Neuron (in vitro differentiated cells): ENCODE measurements at regions not wholly inside any gene's neighbourhood (a gene's known extent, or its start where the extent isn't known, plus 50 kb on each side); places are given as distances from the start of the nearest gene placed in this dataset.

Experiments used
- H2AFZ ChIP-seq: one replicate; pipeline ENCODE4 v1.6.1; 2013; ENCODE audit warnings: low read depth, mild to moderate bottlenecking, inconsistent platforms, low read length, moderate library complexity
- H3K27me3 ChIP-seq: one replicate; pipeline ENCODE4 v1.6.1; 2013; ENCODE audit warnings: low read length; ENCODE audit not compliant: insufficient read depth
- H3K36me3 ChIP-seq: one replicate; pipeline ENCODE4 v1.6.1; 2013; ENCODE audit warnings: low read length; ENCODE audit not compliant: insufficient read depth
- H3K4me1 ChIP-seq: one replicate; pipeline ENCODE4 v1.6.1; 2013; ENCODE audit warnings: low read length; ENCODE audit not compliant: insufficient read depth
- H3K4me3 ChIP-seq: 2 replicates; pipeline ENCODE4 v1.5.1; 2013; ENCODE audit warnings: mild to moderate bottlenecking, low read length, moderate library complexity
- H3K9me3 ChIP-seq: one replicate; pipeline ENCODE4 v1.6.1; 2013; ENCODE audit warnings: low read length

DNA sequence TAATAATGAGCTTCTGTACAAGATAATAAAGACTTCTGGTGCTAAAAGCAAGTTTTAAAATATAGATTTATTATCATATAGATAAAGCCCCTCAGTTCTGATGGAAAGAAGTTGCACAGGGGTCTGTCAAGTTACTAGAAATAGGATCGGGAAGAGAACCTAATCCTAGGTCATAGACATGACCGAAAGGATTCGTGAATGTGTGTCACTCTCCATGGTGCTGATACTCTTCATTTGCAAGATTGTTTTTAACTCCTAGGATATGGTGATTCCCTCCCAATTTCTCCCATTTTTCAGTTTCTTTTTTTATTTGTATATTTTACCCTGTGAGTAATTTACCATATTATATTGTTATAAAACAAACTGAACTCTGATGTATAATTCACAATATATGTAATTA lies 58.9 kb upstream of the CTNNA2 start:
- Histone ChIP-seq H2AFZ (no peak overlapping the region), H3K27me3 (no peaks in the 10 kb centered on the region), H3K4me1 (no peaks in the 10 kb centered on the region), H3K9me3 (no peaks in the 10 kb centered on the region), H3K4me3 (no peak overlapping the region), H3K36me3 (no peaks in the 10 kb centered on the region)

DNA sequence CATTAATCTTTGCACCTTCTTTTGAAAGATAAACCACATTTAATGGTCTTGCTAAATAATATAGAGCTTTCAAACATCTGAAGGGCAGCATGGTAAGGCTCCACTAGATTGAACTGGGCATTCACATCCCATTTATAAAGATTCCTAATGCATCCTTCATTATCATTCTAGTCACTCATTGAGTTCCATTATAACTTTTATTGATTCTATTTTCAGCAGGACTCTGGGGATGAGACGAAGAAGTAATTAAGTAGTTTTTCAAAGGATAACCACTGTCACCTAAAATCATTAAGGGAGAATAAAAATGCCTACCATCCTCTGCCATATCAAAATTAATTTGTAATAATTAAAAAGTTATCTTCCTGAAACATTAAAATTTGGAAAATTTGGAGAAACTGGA lies 60.2 kb upstream of the CTNNA2 start:
- Histone ChIP-seq H2AFZ (no peak overlapping the region), H3K4me1 (no peaks in the 10 kb centered on the region), H3K9me3 (no peaks in the 10 kb centered on the region), H3K27me3 (no peaks in the 10 kb centered on the region), H3K36me3 (no peaks in the 10 kb centered on the region), H3K4me3 (no peak overlapping the region)

DNA sequence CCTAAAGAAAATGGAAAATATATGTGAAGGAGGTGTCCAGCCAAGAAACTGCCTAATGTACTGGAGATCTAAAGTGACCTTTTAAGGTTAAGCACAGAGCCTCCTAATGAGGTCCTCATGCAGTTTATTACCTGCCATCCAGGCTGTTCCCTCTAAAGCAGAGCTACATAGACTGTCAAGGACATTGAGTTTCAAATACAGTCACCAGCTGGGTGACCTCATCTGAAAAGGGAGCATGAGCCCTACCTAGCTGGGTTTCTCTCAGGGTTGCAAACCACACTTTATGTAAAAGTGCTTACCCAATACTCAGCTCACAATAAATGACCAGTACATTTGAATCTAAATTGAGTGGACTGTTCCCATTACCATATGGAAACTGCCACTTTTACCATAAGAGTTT lies 65.4 kb upstream of the CTNNA2 start:
- no peaks in the 10 kb centered on the region for H3K27me3 ChIP-seq
- no peaks in the 10 kb centered on the region for H3K9me3 ChIP-seq
- no peaks in the 10 kb centered on the region for H3K4me1 ChIP-seq
- no peaks in the 10 kb centered on the region for H3K36me3 ChIP-seq
- H2AFZ ChIP-seq: no peak overlapping the region
- no peak overlapping the region for H3K4me3 ChIP-seq

DNA sequence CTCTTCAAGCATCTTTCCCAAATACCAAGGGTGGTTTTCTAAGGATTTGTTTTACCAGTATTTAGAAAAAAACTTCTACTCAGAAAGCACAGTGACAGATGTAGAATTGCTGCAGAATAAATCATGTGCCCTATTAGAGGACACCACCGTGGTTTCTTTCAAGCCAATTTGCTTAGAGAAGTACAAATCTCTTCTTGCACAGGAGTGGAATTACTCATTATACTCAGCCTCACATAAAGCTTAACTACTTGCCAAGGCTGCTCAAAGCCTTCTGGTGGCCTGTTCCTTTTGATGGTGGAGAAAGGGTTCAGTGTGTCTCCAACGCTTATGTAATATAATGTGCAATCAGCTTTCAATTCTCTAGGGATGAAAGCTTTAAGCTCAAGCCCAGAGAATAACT lies 66.5 kb upstream of the CTNNA2 start:
- Histone ChIP-seq H3K9me3 (no peaks in the 10 kb centered on the region), H3K36me3 (no peaks in the 10 kb centered on the region), H3K4me3 (no peak overlapping the region), H3K4me1 (no peaks in the 10 kb centered on the region), H2AFZ (no peak overlapping the region), H3K27me3 (no peaks in the 10 kb centered on the region)

DNA sequence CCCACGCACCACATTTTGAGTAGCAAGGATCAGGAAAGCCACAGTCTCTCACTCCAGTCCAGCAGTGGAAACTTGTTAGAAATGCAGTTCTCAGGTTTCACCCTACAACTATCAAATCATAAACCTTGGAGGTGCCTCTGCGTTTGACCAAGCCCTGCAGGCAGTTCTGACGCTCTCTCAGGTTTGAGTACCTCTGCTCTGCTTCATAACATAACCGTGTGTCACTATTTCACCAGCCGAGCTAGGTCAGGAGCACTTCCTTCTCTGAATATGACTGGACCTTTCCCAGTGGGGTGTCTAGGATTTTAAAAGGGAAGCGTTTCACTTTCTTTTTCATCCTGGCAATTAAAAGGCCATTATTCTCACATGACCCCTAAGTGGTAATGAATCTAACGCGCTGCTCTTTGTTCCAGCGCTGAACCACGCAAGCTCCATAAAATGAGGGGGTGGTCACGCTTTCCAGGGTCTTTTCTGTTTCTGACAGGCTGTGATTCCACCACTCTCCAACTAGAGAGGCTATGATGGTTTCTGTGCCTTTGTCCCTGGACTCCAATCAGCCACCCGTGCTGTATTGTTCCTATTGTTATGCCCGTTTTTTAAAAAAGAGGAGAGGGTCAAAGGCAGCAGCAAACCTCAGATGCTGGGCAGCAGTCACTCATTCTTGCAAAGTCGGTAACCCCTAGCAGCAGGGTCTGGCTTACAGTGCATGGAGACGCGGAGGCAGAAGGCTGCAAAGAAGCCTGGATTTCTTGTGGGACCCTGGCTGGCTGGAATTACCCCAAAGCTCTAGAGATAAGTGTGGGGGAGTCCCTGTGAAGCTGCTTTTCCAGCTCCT lies 75.2 kb upstream of the CTNNA2 start:
- peak overlapping the region; percentile 3 for H3K4me3 ChIP-seq
- peaks cover 19% of the 10 kb centered on the region for H3K4me1 ChIP-seq
- no peaks in the 10 kb centered on the region for H3K36me3 ChIP-seq
- H3K27me3 ChIP-seq: peaks cover 13% of the 10 kb centered on the region
- H2AFZ ChIP-seq: peak overlapping the region; percentile 19
- H3K9me3 ChIP-seq: no peaks in the 10 kb centered on the region

DNA sequence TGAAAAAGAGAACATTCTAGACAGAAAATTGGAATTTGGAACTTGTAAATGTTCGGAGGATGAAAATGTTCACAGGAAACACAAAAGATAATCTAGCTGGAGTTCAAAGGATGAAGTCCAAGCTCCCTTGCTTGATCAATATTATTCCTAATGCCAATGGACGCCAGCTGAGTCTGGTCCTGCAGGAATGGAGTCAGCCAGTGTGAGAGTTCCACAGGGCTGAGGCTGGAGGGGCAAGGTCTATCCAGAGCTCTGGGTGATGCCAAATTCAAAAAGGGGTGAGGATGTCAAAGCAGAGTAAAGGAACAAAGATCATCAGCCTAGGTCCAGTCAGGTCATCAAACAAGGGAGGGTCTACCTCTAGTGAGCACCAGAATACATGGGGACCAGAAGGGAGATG lies 78.5 kb upstream of the CTNNA2 start:
- H3K27me3 ChIP-seq: peaks cover 13% of the 10 kb centered on the region
- no peak overlapping the region for H2AFZ ChIP-seq
- H3K4me1 ChIP-seq: peaks cover 17% of the 10 kb centered on the region
- H3K9me3 ChIP-seq: no peaks in the 10 kb centered on the region
- H3K36me3 ChIP-seq: no peaks in the 10 kb centered on the region
- H3K4me3 ChIP-seq: no peak overlapping the region

DNA sequence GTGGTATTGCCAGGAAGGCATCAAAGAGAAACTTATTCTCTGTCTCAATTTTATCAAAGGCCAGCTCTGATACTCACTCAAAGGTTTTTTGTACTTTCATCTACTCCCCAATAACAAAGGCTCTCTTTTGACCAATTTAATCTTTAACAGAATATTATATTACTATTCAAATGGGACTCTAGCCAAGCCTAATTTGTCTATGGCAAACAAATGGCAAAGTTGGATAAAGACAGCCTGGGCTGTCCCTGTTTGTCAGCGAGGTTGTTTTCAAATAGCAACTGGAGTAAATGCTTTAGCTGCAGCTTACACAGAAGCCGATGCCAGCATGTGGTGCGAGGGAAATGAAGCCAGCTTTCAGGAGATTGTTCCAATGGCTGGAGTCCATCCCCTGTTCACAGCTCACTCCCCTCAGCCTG lies 80.1 kb upstream of the CTNNA2 start:
- Histone ChIP-seq H3K36me3 (no peaks in the 10 kb centered on the region), H3K4me1 (peaks cover 8% of the 10 kb centered on the region), H3K9me3 (no peaks in the 10 kb centered on the region), H2AFZ (no peak overlapping the region), H3K4me3 (no peak overlapping the region), H3K27me3 (peaks cover 13% of the 10 kb centered on the region)

DNA sequence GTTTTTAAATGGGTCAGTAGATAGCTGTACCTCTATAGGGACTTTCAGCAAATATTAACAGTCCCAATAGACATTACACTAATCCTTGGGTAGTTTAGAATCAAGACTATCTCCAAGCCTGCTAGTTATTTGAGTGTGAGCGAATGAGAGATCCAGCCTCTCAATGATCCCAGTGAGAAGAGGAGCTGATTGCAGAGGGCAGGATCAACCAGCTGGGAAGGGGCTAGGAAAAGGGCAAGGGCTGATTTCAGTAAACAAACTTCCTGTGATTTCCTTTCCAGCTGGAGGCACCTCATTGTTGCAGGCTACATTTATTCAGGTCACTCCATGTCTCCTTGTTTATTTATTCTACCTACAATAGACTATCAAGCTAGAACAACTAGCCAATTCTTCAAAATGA lies 84.1 kb upstream of the CTNNA2 start:
- Histone ChIP-seq H2AFZ (no peak overlapping the region), H3K27me3 (no peaks in the 10 kb centered on the region)

DNA sequence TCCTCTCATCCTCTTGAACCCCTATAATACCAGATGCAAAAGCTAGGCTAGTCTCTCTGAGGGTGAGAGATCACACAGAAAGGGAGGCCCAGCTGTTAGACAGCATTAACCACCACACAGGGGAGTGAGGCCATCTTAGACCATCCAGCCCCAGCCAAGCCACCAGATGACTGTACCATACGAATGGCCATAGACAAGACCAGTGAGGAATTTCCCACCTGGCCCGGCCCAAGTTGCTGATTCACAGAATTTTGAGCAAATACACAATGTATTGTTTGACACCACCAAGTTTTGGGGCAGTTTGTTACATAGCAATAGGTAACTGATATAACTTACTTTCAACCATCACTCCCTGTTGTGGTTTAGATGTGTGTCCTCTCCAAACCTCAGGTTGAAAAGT lies 98.2 kb upstream of the CTNNA2 start:
- Histone ChIP-seq H2AFZ (no peak overlapping the region), H3K36me3 (no peaks in the 10 kb centered on the region), H3K4me3 (no peak overlapping the region), H3K9me3 (no peaks in the 10 kb centered on the region), H3K27me3 (no peaks in the 10 kb centered on the region), H3K4me1 (no peaks in the 10 kb centered on the region)

More for the DNA sequence above, 84.1 kb upstream of the CTNNA2 start:
- Histone ChIP-seq H3K4me1 (no peaks in the 10 kb centered on the region), H3K4me3 (no peak overlapping the region), H3K36me3 (no peaks in the 10 kb centered on the region), H3K9me3 (no peaks in the 10 kb centered on the region)

DNA sequence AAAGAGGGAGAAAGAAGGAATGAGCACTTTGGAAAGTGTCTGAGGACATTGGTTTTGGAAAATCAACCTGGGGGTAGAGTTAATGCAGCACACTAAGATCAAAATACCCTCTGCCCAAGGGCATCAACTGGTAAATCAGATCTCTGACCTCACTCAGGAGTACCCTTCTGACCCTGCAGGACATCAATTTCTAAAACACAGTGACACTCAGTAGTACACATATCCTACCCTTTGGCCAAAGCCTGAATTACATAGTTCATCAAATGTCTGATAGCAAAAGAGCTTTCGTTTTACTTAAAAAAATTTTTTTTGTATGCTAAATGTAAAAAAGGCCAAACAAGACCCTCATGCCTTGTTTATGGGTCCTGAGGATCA lies 118.4 kb upstream of the CTNNA2 start:
- H2AFZ ChIP-seq: no peak overlapping the region
- H3K27me3 ChIP-seq: no peaks in the 10 kb centered on the region
- no peaks in the 10 kb centered on the region for H3K36me3 ChIP-seq
- no peaks in the 10 kb centered on the region for H3K9me3 ChIP-seq
- H3K4me3 ChIP-seq: no peak overlapping the region
- H3K4me1 ChIP-seq: peaks cover 15% of the 10 kb centered on the region

DNA sequence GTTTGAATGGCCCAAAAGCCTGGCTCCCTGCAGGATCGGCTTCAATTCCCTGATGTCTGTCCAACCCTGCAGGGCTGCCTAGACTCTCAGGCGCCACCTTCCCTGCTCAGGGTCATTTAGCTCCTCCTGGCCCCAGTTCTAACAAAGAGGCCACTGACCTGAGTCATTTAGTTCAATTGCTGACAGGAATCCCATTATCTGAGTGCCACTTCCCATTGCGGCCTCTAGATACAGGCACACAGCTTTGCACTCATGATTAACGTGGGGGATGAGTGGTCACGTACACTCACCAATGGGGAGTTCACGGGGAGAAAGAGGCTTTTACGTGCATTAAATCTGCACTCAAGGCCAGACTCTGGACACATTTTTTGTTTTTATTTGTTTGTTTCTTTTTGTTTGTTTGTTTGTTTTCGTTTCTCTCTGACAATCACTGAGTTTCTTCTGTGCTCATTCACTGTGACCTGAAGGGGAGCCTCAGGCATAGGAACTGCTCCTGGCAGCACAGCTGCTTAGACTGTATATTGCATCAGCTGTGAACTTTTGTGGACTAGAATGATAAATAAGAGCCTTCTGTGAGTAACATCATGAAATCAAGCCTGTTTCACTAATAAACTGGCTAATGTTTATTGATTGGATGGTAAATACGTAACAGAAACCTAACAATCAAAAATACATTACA lies 118.9 kb upstream of the CTNNA2 start:
- H3K36me3 ChIP-seq: no peaks in the 10 kb centered on the region
- H3K4me1 ChIP-seq: peaks cover 15% of the 10 kb centered on the region
- H3K27me3 ChIP-seq: no peaks in the 10 kb centered on the region
- H3K4me3 ChIP-seq: no peak overlapping the region
- no peaks in the 10 kb centered on the region for H3K9me3 ChIP-seq
- no peak overlapping the region for H2AFZ ChIP-seq

DNA sequence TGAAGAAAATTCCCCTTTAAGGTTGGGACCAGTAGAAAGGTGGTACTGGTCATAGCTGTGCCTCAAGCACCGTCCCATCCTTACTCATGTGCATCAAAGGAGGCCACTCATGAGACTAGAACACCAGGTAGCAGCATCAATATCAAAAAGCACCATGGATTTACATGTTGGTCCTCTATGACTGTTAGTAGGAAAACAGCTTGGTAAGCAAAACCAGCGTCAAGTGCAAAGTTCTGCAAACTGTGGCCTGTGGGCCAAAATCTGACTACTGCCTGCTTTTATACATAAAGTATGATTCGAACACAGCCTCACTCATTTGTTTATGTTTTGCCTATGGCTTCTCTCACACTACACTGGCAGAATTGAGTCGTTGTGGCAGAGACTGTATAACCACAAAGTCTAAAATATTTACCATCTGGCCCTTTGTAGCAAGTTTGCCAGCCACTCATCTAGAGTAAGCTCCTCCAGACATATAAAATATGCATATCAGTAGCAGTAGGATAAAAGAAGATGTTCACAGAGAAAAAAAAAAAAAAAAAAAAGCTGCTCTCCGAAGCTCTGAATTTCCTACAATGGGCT lies 119.7 kb upstream of the CTNNA2 start:
- no peaks in the 10 kb centered on the region for H3K27me3 ChIP-seq
- no peaks in the 10 kb centered on the region for H3K36me3 ChIP-seq
- no peak overlapping the region for H2AFZ ChIP-seq
- H3K4me1 ChIP-seq: peaks cover 15% of the 10 kb centered on the region
- H3K9me3 ChIP-seq: no peaks in the 10 kb centered on the region
- H3K4me3 ChIP-seq: no peak overlapping the region

DNA sequence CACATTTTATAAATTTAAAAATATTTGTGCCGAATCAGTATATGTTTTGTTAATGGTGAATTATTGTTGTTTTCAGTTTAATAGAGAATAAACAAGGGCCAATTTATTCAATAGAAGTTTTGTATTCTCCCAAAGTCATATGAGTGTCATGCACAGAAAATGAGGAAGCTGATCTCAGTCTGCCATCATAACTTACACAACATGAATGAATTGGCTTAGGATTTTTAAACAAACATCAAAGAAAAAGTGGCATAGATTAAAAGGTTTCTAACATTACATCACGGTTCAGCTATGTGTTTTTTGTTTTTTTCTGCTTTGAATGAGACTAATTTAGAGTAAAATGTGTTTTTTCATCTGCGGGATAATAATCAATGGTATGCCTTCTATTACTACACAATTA lies 123.4 kb upstream of the CTNNA2 start:
- peaks cover 15% of the 10 kb centered on the region for H3K4me1 ChIP-seq
- H3K36me3 ChIP-seq: no peaks in the 10 kb centered on the region
- no peak overlapping the region for H3K4me3 ChIP-seq
- no peaks in the 10 kb centered on the region for H3K27me3 ChIP-seq
- H3K9me3 ChIP-seq: no peaks in the 10 kb centered on the region
- H2AFZ ChIP-seq: no peak overlapping the region
